H9 (cell line): ENCODE measurements at regions not wholly inside any gene's neighbourhood (a gene's known extent, or its start where the extent isn't known, plus 50 kb on each side); places are given as distances from the start of the nearest gene placed in this dataset.
A peak's percentile ranks its signal among the peaks of the same experiment; 100 is the strongest.

Source experiments
- DNase-seq: peaks from one replicate; pipeline ENCODE4 v3.0.0-alpha.2; 2017
- H2AFZ ChIP-seq: one replicate; pipeline ENCODE4 v1.6.1; 2013; ENCODE audit warnings: mild to moderate bottlenecking, low read length, control low read depth, moderate library complexity
- H2AK5ac ChIP-seq: 2 replicates; pipeline ENCODE4 v1.6.1; 2013; ENCODE audit warnings: low read length, control low read depth, mixed read lengths; ENCODE audit not compliant: insufficient read length
- H2BK120ac ChIP-seq: one replicate; pipeline ENCODE4 v1.6.1; 2013; ENCODE audit warnings: low read depth, mild to moderate bottlenecking, low read length, control low read depth, inconsistent platforms; ENCODE audit not compliant: poor library complexity, severe bottlenecking
- H2BK12ac ChIP-seq: 2 replicates; pipeline ENCODE4 v1.6.1; 2013; ENCODE audit warnings: low read length, control low read depth, mixed read lengths, low read depth; ENCODE audit not compliant: insufficient read length
- H2BK15ac ChIP-seq: 2 replicates; pipeline ENCODE4 v1.6.1; 2013; ENCODE audit warnings: low read depth, low read length, control low read depth
- H2BK20ac ChIP-seq: one replicate; pipeline ENCODE4 v1.6.1; 2013; ENCODE audit warnings: low read depth, mild to moderate bottlenecking, low read length, control low read depth, inconsistent platforms; ENCODE audit not compliant: poor library complexity, severe bottlenecking
- H2BK5ac ChIP-seq: 2 replicates; pipeline ENCODE4 v1.6.1; 2013; ENCODE audit warnings: low read length, control low read depth, mixed read lengths; ENCODE audit not compliant: insufficient read length
- H3K14ac ChIP-seq: 2 replicates; pipeline ENCODE4 v1.6.1; 2013; ENCODE audit warnings: low read length, control low read depth; ENCODE audit not compliant: insufficient read depth
- H3K18ac ChIP-seq: 2 replicates; pipeline ENCODE4 v1.6.1; 2013; ENCODE audit warnings: low read depth, mild to moderate bottlenecking, mixed read lengths, low read length, control low read depth; ENCODE audit not compliant: insufficient read length
- H3K23ac ChIP-seq: 2 replicates; pipeline ENCODE4 v1.6.1; 2013; ENCODE audit warnings: low read length, control low read depth, mixed read lengths, low read depth; ENCODE audit not compliant: insufficient read length
- H3K23me2 ChIP-seq: 2 replicates; pipeline ENCODE4 v1.6.1; 2013; ENCODE audit warnings: low read depth, mild to moderate bottlenecking, mixed read lengths, low read length, control low read depth; ENCODE audit not compliant: insufficient read length, poor library complexity, severe bottlenecking
- H3K27ac ChIP-seq: 2 replicates; pipeline ENCODE4 v1.5.1; 2013; ENCODE audit warnings: low read length, control low read depth, mixed read lengths, low read depth; ENCODE audit not compliant: insufficient read length
- H3K27me3 ChIP-seq: 2 replicates; pipeline ENCODE4 v1.6.1; 2013; ENCODE audit warnings: low read length, control low read depth, inconsistent platforms; ENCODE audit not compliant: insufficient read depth
- H3K4ac ChIP-seq: 2 replicates; pipeline ENCODE4 v1.6.1; 2013; ENCODE audit warnings: low read depth, mild to moderate bottlenecking, control low read depth, inconsistent platforms, low read length, moderate library complexity
- H3K4me1 ChIP-seq: 2 replicates; pipeline ENCODE4 v1.6.1; 2013; ENCODE audit warnings: low read length, control low read depth, inconsistent platforms; ENCODE audit not compliant: insufficient read depth
- H3K4me2 ChIP-seq: 2 replicates; pipeline ENCODE4 v1.6.1; 2013; ENCODE audit warnings: low read length, control low read depth, mixed read lengths; ENCODE audit not compliant: insufficient read length, insufficient read depth
- H3K56ac ChIP-seq: 2 replicates; pipeline ENCODE4 v1.6.1; 2013; ENCODE audit warnings: low read depth, mild to moderate bottlenecking, mixed read lengths, low read length, control low read depth; ENCODE audit not compliant: insufficient read length
- H3K79me1 ChIP-seq: 2 replicates; pipeline ENCODE4 v1.6.1; 2013; ENCODE audit warnings: low read depth, mild to moderate bottlenecking, moderate library complexity, low read length, control low read depth, inconsistent platforms; ENCODE audit not compliant: insufficient read depth, poor library complexity, severe bottlenecking
- H3K79me2 ChIP-seq: 2 replicates; pipeline ENCODE4 v1.6.1; 2013; ENCODE audit warnings: low read length, control low read depth, inconsistent platforms; ENCODE audit not compliant: insufficient read depth
- H3K9ac ChIP-seq: 2 replicates; pipeline ENCODE4 v1.6.1; 2013; ENCODE audit warnings: low read length, control low read depth, mixed read lengths; ENCODE audit not compliant: insufficient read length; ENCODE audit errors: extremely low read depth
- H3K9me3 ChIP-seq: one replicate; pipeline ENCODE4 v1.6.1; 2013; ENCODE audit warnings: low read depth, low read length, inconsistent platforms; ENCODE audit not compliant: control insufficient read depth
- H3T11ph ChIP-seq: one replicate; pipeline ENCODE4 v1.6.1; 2013; ENCODE audit warnings: mild to moderate bottlenecking, low read length, control low read depth, inconsistent platforms
- H4K20me1 ChIP-seq: one replicate; pipeline ENCODE4 v1.6.1; 2013; ENCODE audit not compliant: control insufficient read depth, insufficient read length, insufficient read depth
- H4K5ac ChIP-seq: 2 replicates; pipeline ENCODE4 v1.6.1; 2013; ENCODE audit warnings: low read depth, mild to moderate bottlenecking, mixed read lengths, low read length, control low read depth; ENCODE audit not compliant: insufficient read length
- H4K8ac ChIP-seq: replicated peaks from 2 replicates; pipeline ENCODE4 v1.6.1; 2013; ENCODE audit warnings: low read length, control low read depth, mixed read lengths, low read depth; ENCODE audit not compliant: insufficient read length
- H4K91ac ChIP-seq: 2 replicates; pipeline ENCODE4 v1.6.1; 2013; ENCODE audit warnings: low read depth, mild to moderate bottlenecking, moderate library complexity, mixed read lengths, low read length, control low read depth; ENCODE audit not compliant: insufficient read length
- H3K27ac Mint-ChIP-seq, 3 experiments: 2 replicates in 2 of 3; 3 replicates in 1 of 3; pipeline ENCODE4 v1.8.0; 2020 to 2021; ENCODE audit warnings: mixed read lengths in 3 of 3, mild to moderate bottlenecking in 1 of 3, moderate library complexity in 1 of 3
- H3K27me3 Mint-ChIP-seq: 2 replicates; pipeline ENCODE4 v1.8.0; 2021; ENCODE audit warnings: low read depth, mild to moderate bottlenecking, moderate library complexity, mixed read lengths
- H3K36me3 Mint-ChIP-seq, 3 experiments: 2 replicates in 2 of 3; 3 replicates in 1 of 3; pipeline ENCODE4 v1.8.0; 2020 to 2021; ENCODE audit warnings: low read depth in 3 of 3, mixed read lengths in 3 of 3; ENCODE audit not compliant: insufficient read depth in 1 of 3
- H3K4me1 Mint-ChIP-seq, 2 experiments: 2 replicates each; pipeline ENCODE4 v1.8.0; 2020; ENCODE audit warnings: mixed read lengths in 2 of 2
- H3K4me3 Mint-ChIP-seq, 2 experiments: 2 replicates in 1 of 2; 3 replicates in 1 of 2; pipeline ENCODE4 v1.8.0; 2020 to 2021; ENCODE audit warnings: mild to moderate bottlenecking in 2 of 2, mixed read lengths in 2 of 2, moderate library complexity in 1 of 2
- H3K9me3 Mint-ChIP-seq, 2 experiments: 2 replicates in 1 of 2; 3 replicates in 1 of 2; pipeline ENCODE4 v1.8.0; 2020; ENCODE audit warnings: mild to moderate bottlenecking in 2 of 2, mixed read lengths in 2 of 2, moderate library complexity in 1 of 2
- CTCF ChIP-seq: fragments of 200-600 bp; sonication (generic); conservative IDR thresholded peaks from 3 replicates; pipeline ENCODE4 v1.8.0; 2021; ENCODE audit warnings: antibody characterized with exemption, mild to moderate bottlenecking
- WGBS: extraction: QIAGEN DNeasy Blood & Tissue Kit; methylation state at CpG from one replicate; pipeline ENCODE4 v1.1.7; 2013; ENCODE audit warnings: missing lambda C conversion rate, low lambda C conversion rate, mixed read lengths; ENCODE audit not compliant: insufficient read length; ENCODE audit errors: extremely low coverage; 5-methylcytosine and 5-hydroxymethylcytosine counted together

GRCh38 chr6:40894962-40895799 is 143.8 kb downstream of the UNC5CL start:
- Histone ChIP-seq H2BK5ac (no peak overlapping the region), H3K14ac (no peak overlapping the region), H4K8ac (no peak overlapping the region), H3K27me3 (no peaks in the 10 kb centered on the region), H3K79me2 (no peaks in the 10 kb centered on the region), H3T11ph (no peak overlapping the region), H3K23ac (no peak overlapping the region), H2BK15ac (no peak overlapping the region), H2BK120ac (no peak overlapping the region), H3K18ac (no peak overlapping the region), H3K4me2 (no peak overlapping the region), H3K56ac (no peak overlapping the region), H3K27ac (no peak overlapping the region), H3K79me1 (no peaks in the 10 kb centered on the region), H4K20me1 (no peaks in the 10 kb centered on the region), H3K23me2 (no peaks in the 10 kb centered on the region), H3K9ac (no peak overlapping the region), H3K4me1 (no peaks in the 10 kb centered on the region), H4K5ac (no peak overlapping the region), H3K9me3 (no peaks in the 10 kb centered on the region), H2AFZ (no peak overlapping the region), H2AK5ac (no peak overlapping the region), H4K91ac (no peak overlapping the region), H2BK20ac (no peak overlapping the region), H2BK12ac (no peak overlapping the region), H3K4ac (no peak overlapping the region)
- no peaks in the 10 kb centered on the region for H3K36me3 Mint-ChIP-seq
- H3K9me3 Mint-ChIP-seq: no peaks in the 10 kb centered on the region; a peak in 1 of 5 replicates
- H3K4me3 Mint-ChIP-seq: no peak overlapping the region
- H3K4me1 Mint-ChIP-seq: peaks cover 5% of the 10 kb centered on the region in 2 experiments; a peak in 2 of 4 replicates
- H3K27me3 Mint-ChIP-seq: peaks cover 39% of the 10 kb centered on the region
- H3K27ac Mint-ChIP-seq: no peak overlapping the region
- TF ChIP-seq CTCF: peak; percentile 85
- DNase-seq: peak; percentile 87
- no CpG with 5 or more reads among the region's 14 CpGs for WGBS
